ENCODE measurements at regions not wholly inside any gene's neighbourhood (a gene's known extent, or its start where the extent isn't known, plus 50 kb on each side); places are given as distances from the start of the nearest gene placed in this dataset.

GRCh38 chr9:129276486-129277230, 98.6 kb upstream of the IER5L start:
- H3K36me3 ChIP-seq (replicated peaks) = no peaks in the 10 kb centered on the region
- no peak for DNase-seq
- no peaks in the 10 kb centered on the region for H3K27me3 ChIP-seq (replicated peaks)
- H3K27ac ChIP-seq = no peak overlapping the region
- in situ Hi-C loops (cut with HindIII; ENCODE audit: low pct_ligation_motif_present, low sequenced_read_pairs) = no loop called here
- TF ChIP-seq CTCF (IDR thresholded peaks at IDR 0.05; ENCODE audit: low read depth, low read length, missing control alignments) = no peak
- no peak overlapping the region for H3K4me3 ChIP-seq (ENCODE audit: low read depth, low read length)

GRCh38 chr9:129275626-129276247, 97.7 kb upstream of the IER5L start:
- DNase-seq = no peak
- no peak for TF ChIP-seq CTCF (IDR thresholded peaks at IDR 0.05; ENCODE audit: low read depth, low read length, missing control alignments)

GRCh38 chr9:129273941-129274684, 96.1 kb upstream of the IER5L start:
- no peaks in the 10 kb centered on the region for H3K27me3 ChIP-seq (replicated peaks)
- H3K36me3 ChIP-seq (replicated peaks) = no peaks in the 10 kb centered on the region
- in situ Hi-C loops (cut with HindIII; ENCODE audit: low pct_ligation_motif_present, low sequenced_read_pairs) = no loop called here
- H3K27ac ChIP-seq = no peak overlapping the region
- no peak overlapping the region for H3K4me3 ChIP-seq (ENCODE audit: low read depth, low read length)
- TF ChIP-seq CTCF (IDR thresholded peaks at IDR 0.05; ENCODE audit: low read depth, low read length, missing control alignments) = no peak
- no peak for DNase-seq

More at GRCh38 chr9:129275626-129276247, 97.7 kb upstream of the IER5L start:
- no peak overlapping the region for H3K4me3 ChIP-seq (ENCODE audit: low read depth, low read length)
- H3K36me3 ChIP-seq (replicated peaks) = no peaks in the 10 kb centered on the region
- no peak overlapping the region for H3K27ac ChIP-seq
- in situ Hi-C loops (cut with HindIII; ENCODE audit: low pct_ligation_motif_present, low sequenced_read_pairs) = no loop called here
- no peaks in the 10 kb centered on the region for H3K27me3 ChIP-seq (replicated peaks)

- in situ Hi-C loops (cut with HindIII; ENCODE audit: low pct_ligation_motif_present, low sequenced_read_pairs) = no loop called here
- Histone ChIP-seq H3K27ac (no peak overlapping the region), H3K27me3 (replicated peaks) (no peaks in the 10 kb centered on the region), H3K36me3 (replicated peaks) (no peaks in the 10 kb centered on the region), H3K4me3 (ENCODE audit: low read depth, low read length) (no peak overlapping the region)
- DNase-seq = no peak
- no peak for TF ChIP-seq CTCF (IDR thresholded peaks at IDR 0.05; ENCODE audit: low read depth, low read length, missing control alignments)
Measured at GRCh38 chr9:129273136-129273895, 95.3 kb upstream of the IER5L start.

DNA sequence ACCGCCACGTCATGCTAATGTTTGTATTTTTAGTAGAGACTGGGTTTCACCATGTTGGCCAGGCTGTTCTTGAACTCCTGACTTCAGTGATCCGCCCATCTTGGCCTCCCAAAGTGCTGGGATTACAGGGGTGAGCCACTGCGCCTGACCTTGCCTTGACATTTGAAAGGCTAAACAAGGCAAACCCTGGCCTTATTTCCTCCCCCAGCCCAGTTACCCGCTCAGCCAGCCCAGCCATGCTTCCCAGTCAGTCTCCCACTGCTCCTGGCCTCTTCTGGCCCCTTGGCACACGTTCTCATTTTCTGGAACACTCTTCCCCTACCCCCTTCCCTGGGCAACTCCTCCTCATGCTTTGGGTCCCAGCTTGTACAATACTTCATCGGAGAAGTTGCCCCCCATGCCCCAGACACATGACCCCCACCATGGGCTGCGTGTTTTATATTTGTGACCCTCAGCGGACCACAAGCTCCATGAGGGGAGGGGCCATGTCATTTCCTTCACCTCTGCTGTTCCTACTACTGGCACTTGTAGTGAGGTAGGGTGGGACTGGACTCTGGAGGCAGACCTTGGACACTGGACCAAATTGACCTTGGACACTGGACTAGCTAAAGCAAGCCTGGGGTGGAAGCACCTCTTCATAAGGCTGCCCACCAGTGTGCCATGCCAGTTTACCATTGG, 94.4 kb upstream of the IER5L start:
- Histone ChIP-seq H3K36me3 (replicated peaks) (no peaks in the 10 kb centered on the region), H3K27me3 (replicated peaks) (no peaks in the 10 kb centered on the region)
- in situ Hi-C loops (cut with HindIII; ENCODE audit: low pct_ligation_motif_present, low sequenced_read_pairs) = no loop called here

More for the DNA sequence above, 94.4 kb upstream of the IER5L start:
- no peak overlapping the region for H3K27ac ChIP-seq
- no peak overlapping the region for H3K4me3 ChIP-seq (ENCODE audit: low read depth, low read length)
- no peak for DNase-seq
- no peak for TF ChIP-seq CTCF (IDR thresholded peaks at IDR 0.05; ENCODE audit: low read depth, low read length, missing control alignments)

Data from brain microvascular endothelial cell (primary cell).